ENCODE measurements at regions not wholly inside any gene's neighbourhood (a gene's known extent, or its start where the extent isn't known, plus 50 kb on each side); places are given as distances from the start of the nearest gene placed in this dataset.

- Histone ChIP-seq H3K9me3 (no peaks in the 10 kb centered on the region), H3K4me1 (replicated peaks) (no peaks in the 10 kb centered on the region), H3K4me3 (no peak overlapping the region), H3K36me3 (no peaks in the 10 kb centered on the region), H3K27me3 (replicated peaks; ENCODE audit: insufficient read depth) (no peaks in the 10 kb centered on the region), H3K27ac (no peak overlapping the region)
- intact Hi-C loops (cut with DNase I): no loop called here
- no peak for TF ChIP-seq POLR2AphosphoS5 (IDR thresholded peaks at IDR 0.05)
- WGBS: 78% methylated on average over 5 of the region's 5 CpGs
- DNase-seq (ENCODE audit: low spot score): no peak
Observed at GRCh38 chr15:95843241-95843910, 487.1 kb upstream of the NR2F2 start.

- H3K9me3 ChIP-seq: no peaks in the 10 kb centered on the region
- intact Hi-C loops (cut with DNase I): no loop called here
Observed at GRCh38 chr15:95845862-95846515, 484.5 kb upstream of the NR2F2 start.

DNA sequence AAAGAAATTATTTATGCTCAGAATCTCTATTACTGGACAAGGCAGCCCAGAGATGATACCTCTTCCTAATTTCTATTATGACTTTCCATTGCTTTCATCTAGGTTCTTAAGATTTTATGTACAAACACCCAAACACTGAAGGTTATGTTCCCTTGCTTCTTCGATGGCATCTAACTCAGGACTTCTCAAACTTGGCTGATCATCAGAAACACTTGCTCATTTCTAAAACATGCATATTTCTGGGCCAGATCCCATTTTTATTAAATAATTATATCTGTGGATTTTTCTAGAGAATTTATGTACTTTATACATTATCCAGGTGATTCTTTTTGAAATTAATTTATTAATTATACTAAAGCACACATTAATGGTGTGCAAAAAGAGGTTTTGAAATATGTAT, 482.4 kb upstream of the NR2F2 start:
- intact Hi-C loops (cut with DNase I): no loop called here
- no peak for TF ChIP-seq POLR2AphosphoS5 (IDR thresholded peaks at IDR 0.05)
- TF ChIP-seq, protein P1, sequence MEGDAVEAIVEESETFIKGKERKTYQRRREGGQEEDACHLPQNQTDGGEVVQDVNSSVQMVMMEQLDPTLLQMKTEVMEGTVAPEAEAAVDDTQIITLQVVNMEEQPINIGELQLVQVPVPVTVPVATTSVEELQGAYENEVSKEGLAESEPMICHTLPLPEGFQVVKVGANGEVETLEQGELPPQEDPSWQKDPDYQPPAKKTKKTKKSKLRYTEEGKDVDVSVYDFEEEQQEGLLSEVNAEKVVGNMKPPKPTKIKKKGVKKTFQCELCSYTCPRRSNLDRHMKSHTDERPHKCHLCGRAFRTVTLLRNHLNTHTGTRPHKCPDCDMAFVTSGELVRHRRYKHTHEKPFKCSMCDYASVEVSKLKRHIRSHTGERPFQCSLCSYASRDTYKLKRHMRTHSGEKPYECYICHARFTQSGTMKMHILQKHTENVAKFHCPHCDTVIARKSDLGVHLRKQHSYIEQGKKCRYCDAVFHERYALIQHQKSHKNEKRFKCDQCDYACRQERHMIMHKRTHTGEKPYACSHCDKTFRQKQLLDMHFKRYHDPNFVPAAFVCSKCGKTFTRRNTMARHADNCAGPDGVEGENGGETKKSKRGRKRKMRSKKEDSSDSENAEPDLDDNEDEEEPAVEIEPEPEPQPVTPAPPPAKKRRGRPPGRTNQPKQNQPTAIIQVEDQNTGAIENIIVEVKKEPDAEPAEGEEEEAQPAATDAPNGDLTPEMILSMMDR (IDR thresholded peaks at IDR 0.05): no peak
- Histone ChIP-seq H3K4me1 (replicated peaks) (no peaks in the 10 kb centered on the region), H3K36me3 (no peaks in the 10 kb centered on the region), H3K27ac (no peak overlapping the region), H3K27me3 (replicated peaks; ENCODE audit: insufficient read depth) (no peaks in the 10 kb centered on the region), H3K9me3 (no peaks in the 10 kb centered on the region), H3K4me3 (no peak overlapping the region)
- WGBS: 92% methylated on average over 1 of the region's 1 CpG
- no peak for DNase-seq (ENCODE audit: low spot score)

More at GRCh38 chr15:95845862-95846515, 484.5 kb upstream of the NR2F2 start:
- no peaks in the 10 kb centered on the region for H3K27me3 ChIP-seq (replicated peaks; ENCODE audit: insufficient read depth)
- no peak for TF ChIP-seq POLR2A (IDR thresholded peaks at IDR 0.05)
- no peak overlapping the region for H3K4me3 ChIP-seq
- WGBS: 73% methylated on average over 13 of the region's 13 CpGs
- no peak for DNase-seq (ENCODE audit: low spot score)
- H3K4me1 ChIP-seq (replicated peaks): no peaks in the 10 kb centered on the region
- H3K36me3 ChIP-seq: no peaks in the 10 kb centered on the region
- no peak overlapping the region for H3K27ac ChIP-seq

DNA sequence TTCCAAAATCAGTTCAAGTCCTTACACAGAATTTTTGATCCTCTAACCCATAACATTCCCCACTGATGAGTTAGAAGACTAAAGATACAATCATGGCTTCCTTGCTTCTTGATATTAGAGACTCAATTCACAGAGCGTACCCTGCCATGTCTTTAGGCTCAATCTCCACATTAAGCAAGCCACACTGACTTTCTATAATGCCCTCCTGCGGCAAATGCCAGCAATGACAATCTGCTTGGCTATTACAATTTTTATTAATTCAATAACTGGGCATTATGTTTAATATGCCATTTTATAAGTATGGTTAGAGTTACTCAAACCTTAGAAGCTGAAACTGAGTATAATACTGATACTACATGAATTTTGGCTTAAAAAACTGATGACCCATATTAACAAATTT, 479.7 kb upstream of the NR2F2 start:
- TF ChIP-seq POLR2A (IDR thresholded peaks at IDR 0.05): no peak
- no peak for TF ChIP-seq POLR2AphosphoS5 (IDR thresholded peaks at IDR 0.05)
- TF ChIP-seq, protein P1 (IDR thresholded peaks at IDR 0.05): no peak
- Histone ChIP-seq H3K27me3 (replicated peaks; ENCODE audit: insufficient read depth) (no peaks in the 10 kb centered on the region), H3K36me3 (no peaks in the 10 kb centered on the region), H3K4me1 (replicated peaks) (no peaks in the 10 kb centered on the region), H3K27ac (no peak overlapping the region), H3K9me3 (no peaks in the 10 kb centered on the region), H3K4me3 (no peak overlapping the region)
- intact Hi-C loops (cut with DNase I): no loop called here
- 97% methylated on average over 2 of the region's 2 CpGs for WGBS
- DNase-seq (ENCODE audit: low spot score): no peak

DNA sequence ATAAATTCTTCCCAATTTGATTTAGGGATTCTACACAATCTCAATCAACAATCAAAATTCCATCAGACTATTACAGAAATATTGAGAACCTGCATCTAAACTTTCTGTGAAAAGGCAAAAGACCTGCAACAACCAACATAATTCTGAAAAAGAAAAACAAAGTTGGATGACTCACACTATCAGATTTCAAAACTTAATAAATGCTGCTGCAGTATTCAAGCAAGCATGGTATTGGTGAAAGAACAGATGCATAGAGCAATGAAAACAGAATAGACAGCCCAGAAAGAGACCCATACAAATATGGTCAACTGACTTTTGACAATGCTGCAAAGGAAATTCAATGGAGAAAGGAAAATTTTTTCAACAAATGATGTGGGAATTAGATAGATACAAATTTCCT, 477.1 kb upstream of the NR2F2 start:
- H3K4me3 ChIP-seq: no peak overlapping the region
- H3K4me1 ChIP-seq (replicated peaks): no peaks in the 10 kb centered on the region
- intact Hi-C loops (cut with DNase I): no loop called here
- no peaks in the 10 kb centered on the region for H3K27me3 ChIP-seq (replicated peaks; ENCODE audit: insufficient read depth)
- no peaks in the 10 kb centered on the region for H3K36me3 ChIP-seq
- TF ChIP-seq, protein P1 (IDR thresholded peaks at IDR 0.05): no peak
- no peak for TF ChIP-seq POLR2AphosphoS5 (IDR thresholded peaks at IDR 0.05)
- no peak for TF ChIP-seq POLR2A (IDR thresholded peaks at IDR 0.05)
- H3K9me3 ChIP-seq: no peaks in the 10 kb centered on the region
- DNase-seq (ENCODE audit: low spot score): no peak
- no peak overlapping the region for H3K27ac ChIP-seq
